ENCODE measurements at regions not wholly inside any gene's neighbourhood (a gene's known extent, or its start where the extent isn't known, plus 50 kb on each side); places are given as distances from the start of the nearest gene placed in this dataset.

- no peak for DNase-seq (ENCODE audit: low read depth in 2 of 2)
Observed at GRCh38 chr2:172328103-172328841, 99.1 kb upstream of the ITGA6 start.

GRCh38 chr2:172329416-172329773, 98.0 kb upstream of the ITGA6 start:
- DNase-seq (ENCODE audit: low read depth in 2 of 2) = no peak

DNA sequence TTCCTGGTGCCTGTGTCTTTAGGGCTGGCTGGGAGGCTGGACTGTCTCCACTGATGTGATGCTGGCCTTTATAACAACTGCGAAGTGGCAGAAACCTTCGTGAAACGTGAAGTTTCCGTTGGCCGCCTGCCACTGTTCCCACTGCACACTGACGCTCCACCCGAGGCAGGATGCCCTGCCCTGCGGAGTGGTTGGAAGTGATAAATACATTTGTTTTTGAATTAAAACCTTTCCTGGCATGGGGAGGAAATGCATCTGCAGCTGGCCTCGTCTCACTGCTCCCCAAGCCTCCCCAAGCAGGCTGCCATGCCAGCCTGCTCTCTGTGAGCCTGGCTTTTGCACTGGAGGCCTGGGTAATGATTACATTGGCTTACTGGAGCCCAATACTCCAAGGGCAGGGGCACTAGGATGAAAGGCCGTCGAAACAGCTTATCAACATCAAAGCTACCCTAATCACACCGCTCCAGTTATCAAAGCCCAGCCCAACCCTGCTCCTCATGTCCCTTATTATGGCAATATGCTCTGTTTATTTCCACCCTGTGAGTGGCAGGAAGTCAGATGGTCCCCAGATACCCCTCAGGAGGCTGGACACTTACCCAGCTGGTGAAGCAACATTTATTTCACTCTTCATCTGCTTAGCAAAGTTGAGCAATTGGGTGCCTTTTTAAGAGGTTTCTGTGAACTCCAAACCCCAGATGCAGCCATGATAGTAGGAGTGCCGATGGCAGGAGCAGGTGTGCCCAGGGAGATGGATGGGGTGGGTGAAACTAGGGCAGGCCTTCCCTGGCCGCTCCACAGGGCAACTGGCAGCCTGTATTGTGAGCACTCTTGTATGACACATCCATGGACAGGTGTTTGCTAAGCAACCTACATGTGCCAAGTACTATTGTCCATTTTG, 97.4 kb upstream of the ITGA6 start:
- DNase-seq (ENCODE audit: low read depth in 2 of 2) = no peak

- no peak for DNase-seq (ENCODE audit: low read depth in 2 of 2)
Observed at GRCh38 chr2:172332507-172332906, 94.9 kb upstream of the ITGA6 start.

DNA sequence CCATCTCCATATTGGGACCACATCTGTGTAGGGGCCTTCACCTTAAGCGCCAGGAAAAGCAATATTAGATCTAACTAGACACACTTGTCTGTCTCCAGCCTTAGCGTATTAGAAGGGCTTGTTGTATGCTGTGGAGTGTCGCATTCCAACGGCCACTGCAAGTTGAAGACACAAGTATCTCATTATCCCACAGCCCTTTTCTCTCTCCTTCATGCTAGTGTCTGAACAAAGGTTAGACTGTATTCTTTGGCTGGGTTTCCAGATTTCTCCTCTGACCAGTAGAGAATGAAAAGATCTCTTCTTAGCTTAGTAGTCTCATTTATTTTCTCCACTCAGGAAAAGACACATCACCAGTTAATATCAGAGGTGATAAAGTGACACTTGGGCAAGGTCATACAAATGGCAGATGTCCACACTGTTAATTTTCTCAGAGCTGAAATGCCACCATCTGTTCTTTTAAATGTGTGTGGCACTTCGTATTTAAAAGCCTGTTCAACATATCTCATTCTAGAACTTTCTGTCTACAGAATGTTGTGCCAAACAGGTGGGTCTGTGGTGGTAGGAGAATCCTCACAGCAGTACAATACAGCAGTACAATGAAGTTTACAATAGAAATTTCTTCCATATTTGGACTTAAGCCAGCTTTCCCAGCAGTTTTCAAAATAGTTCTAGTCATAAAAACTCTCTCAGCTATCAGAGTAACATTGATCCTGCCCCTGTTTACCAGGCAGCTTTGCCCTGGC, 94.0 kb upstream of the ITGA6 start:
- DNase-seq (ENCODE audit: low read depth in 2 of 2) = no peak

DNA sequence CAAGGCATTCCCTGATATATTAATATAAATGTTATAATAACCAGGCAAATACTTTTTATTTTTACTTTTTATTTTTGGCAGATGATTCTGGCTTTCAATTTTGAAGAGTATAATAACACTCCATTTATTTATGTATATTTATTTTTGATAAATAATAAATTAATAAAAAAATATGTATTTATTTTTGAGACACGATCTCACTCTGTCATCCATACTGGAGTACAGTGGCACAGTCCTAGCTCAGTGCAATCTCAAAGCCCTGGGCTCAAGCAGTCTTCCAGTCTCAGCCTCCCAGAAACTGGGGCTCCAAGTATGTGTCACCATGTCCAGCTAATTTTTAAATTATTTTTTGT, 93.4 kb upstream of the ITGA6 start:
- no peak for DNase-seq (ENCODE audit: low read depth in 2 of 2)

- no peak for DNase-seq (ENCODE audit: low read depth in 2 of 2)
Observed at GRCh38 chr2:172334988-172335387, 92.4 kb upstream of the ITGA6 start.

DNA sequence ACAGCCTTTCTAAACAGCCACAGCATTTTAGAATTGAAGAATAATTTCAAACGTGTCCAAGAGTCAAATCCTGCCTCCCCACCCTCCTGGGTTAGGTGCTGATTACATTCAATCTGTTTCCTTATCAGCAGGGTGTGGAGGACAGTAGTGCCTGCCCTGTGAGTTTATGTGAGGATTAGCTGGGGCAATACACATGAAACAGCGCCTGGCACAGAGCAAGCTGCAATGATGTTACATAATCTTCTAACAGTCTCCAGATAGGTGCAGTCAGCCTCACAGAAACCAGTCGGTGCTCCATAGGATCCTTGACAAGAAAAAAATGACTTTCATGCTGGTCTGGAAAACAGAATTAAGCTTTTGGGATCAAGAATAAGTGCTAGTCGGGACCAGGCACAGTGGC, 91.7 kb upstream of the ITGA6 start:
- no peak for DNase-seq (ENCODE audit: low read depth in 2 of 2)

GRCh38 chr2:172336681-172337080, 90.7 kb upstream of the ITGA6 start:
- no peak for DNase-seq (ENCODE audit: low read depth in 2 of 2)

DNA sequence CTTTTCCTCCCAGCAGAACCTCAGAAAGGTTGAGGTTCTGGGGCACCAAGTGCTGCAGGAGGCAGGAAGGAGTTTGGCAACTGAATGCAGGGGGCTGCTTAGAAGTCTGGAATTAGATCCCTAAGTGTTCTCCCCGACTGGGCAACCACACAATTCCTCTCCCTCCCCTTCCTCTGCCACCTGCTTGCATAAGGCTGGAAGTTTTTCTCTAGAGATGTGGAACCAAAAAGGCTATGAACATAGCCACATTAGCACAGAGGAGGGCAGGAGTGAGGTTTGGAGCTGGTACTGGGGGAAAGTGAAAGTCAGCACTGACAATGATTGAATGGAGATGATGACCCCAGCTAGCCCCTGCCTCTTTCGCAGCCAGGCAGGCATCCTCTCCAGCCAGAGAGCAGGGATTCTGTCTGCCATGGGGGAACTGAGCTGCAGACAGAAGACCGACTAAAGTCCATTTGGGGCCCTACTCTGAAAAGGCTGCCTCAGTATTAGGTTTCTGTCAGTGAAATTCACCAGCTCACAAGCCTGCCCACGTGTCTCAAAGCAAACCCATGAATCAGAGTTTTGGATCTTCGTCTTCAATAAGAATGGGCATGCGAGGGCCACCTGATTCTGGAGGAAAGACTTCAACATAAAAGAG, 87.9 kb upstream of the ITGA6 start:
- no peak for DNase-seq (ENCODE audit: low read depth in 2 of 2)

DNA sequence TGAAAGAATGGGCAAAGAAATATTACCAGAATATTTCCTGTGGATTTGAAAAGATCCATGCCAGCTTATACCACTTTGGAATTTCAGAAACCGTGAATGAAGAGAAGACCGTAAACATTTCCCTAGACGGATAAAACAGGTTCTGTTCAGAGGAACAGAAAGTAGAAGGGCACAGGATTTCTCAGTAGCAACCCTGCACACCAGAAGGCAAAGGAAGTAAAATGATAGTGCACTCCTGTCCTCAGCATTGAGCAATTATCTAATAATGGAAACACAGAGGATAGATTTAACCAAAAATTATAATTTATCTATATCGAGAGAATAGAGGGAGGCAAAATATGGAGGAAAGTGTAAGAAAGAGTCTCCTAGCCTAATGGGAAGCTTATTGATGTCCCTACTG, 87.0 kb upstream of the ITGA6 start:
- no peak for DNase-seq (ENCODE audit: low read depth in 2 of 2)

DNA sequence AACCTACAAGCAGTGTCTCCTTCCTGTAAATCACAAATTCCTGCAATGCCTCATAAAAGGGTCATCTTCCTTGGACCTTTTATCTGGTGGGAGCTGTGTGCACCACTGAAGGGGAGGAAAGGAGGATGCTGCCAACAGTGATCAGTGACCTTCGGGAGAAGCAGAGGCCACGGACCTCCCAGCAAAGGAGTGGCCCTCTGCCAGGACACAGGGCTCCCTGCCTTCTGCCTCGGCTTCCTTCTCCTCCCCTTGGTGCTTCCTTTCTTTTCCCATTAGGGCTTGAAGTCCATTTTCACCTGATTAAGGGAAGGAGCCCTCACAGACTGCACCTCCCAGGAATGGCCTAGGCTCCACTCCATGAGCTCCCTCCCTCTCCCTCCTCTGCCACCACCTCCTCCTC, 85.3 kb upstream of the ITGA6 start:
- DNase-seq (ENCODE audit: low read depth in 2 of 2) = no peak

- DNase-seq (ENCODE audit: low read depth in 2 of 2) = no peak
Observed at GRCh38 chr2:172342611-172343010, 84.8 kb upstream of the ITGA6 start.

GRCh38 chr2:172344159-172344558, 83.2 kb upstream of the ITGA6 start:
- no peak for DNase-seq (ENCODE audit: low read depth in 2 of 2)

DNA sequence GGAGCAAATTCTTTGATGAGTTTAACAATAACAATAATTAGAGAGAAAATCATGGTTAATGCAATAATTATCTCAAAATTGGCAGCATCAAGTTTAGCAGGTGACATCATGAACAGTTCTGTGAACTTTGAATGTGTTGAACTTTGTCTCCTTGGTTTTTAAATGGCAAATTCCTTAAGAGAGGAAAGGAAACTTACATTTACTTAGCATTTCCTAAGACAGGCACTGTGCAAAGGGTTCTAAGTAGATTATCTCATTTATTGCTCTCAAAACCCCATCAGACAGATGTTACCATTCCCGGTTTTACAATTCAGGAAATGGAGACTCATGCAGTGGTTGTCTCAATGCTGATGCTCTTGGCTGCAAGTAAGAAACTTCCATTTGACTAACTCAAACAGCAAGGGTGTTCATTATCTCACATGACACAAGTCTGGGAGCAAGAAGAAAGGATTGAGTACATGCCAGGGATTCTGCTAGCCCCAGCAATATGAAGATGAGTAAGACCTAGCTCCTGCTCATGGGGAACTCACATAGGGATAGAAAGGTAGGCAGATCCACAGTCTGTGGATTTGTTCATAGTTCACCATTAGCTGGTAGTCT, 81.3 kb upstream of the ITGA6 start:
- no peak for DNase-seq (ENCODE audit: low read depth in 2 of 2)

DNA sequence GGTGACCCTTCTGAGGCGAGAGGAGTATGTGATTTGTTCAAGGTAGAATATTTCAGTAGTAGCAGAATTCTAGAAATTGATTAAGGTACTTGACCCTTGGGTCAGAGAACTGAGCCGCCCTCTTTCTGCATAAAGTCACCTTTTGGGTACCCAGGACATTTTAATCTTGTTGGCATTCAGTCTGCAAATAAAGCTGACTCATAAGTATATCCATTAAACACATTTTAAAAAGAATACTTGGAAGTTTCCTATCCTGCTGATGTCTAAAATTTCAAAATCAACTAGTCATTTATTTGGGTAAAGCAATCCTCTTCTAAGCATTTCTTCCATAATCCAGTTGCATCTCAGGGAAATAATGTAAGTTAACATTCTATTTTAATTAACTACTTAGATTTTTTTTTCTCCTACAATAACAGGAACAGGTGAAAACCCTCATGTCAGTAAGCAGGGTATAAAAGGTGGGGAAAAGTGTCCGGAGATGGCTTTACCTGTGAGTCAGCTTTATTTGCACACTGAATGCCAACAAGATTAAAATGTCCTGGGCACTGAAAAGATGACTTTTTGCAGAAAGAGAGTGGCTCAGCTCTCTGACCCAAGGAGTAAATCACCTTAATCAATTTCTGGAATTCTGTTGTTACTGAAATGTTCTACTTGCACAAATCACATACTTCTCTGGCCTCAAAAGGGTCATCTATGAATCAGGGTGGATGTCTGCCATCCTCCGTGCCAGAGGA, 78.7 kb upstream of the ITGA6 start:
- DNase-seq (ENCODE audit: low read depth in 2 of 2) = no peak

DNA sequence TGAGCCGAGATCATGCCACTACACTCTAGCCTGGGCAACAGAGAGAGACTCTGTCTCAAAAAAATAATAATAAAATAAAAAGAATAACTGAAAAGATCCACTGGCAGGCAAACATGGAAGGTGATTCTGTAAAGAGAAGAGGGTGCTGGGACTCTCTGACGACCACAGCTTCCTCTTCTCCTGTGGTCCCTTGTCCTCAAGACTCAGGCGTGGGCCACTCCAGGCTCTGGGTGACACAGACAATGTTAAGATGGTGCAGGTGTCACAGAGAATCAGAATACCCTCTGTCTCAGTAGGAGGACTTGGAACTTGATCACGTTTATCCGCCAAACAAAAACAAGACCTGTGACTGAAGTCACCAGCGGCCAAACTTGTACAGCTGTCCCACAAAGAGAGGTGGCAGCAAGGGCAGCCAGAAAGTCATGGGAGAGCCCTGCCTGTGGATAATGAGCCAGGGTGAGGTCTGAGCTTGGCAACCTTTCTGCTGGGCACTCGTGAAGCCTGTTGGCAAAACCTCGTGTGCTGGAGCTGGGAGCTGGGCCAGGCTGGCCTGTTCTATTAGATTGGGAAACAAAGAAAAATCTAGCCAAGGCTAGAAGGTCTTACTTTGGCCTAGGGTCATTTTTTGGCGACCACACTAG, 76.4 kb upstream of the ITGA6 start:
- no peak for DNase-seq (ENCODE audit: low read depth in 2 of 2)

- no peak for DNase-seq (ENCODE audit: low read depth in 2 of 2)
Observed at GRCh38 chr2:172351586-172351985, 75.8 kb upstream of the ITGA6 start.

DNA sequence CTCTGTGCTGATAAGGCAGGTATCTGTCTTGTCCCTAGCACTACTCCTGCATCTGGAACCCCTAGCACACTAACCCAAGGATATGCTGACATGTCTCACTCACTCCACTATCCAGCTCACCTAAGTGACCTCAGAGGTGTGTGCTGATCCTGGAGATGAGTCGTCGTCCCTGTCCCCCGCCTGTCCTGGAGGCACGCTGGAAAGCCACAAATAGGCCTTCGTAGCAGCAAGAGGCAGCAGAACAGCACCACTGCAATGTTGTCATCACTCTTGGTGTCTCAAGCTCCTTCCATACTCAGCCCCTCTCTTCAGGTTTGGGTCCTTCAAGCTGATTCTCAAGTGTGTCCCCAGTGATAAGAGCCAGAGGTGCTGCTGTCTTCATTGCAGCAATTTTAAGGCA, 73.0 kb upstream of the ITGA6 start:
- no peak for DNase-seq (ENCODE audit: low read depth in 2 of 2)

DNA sequence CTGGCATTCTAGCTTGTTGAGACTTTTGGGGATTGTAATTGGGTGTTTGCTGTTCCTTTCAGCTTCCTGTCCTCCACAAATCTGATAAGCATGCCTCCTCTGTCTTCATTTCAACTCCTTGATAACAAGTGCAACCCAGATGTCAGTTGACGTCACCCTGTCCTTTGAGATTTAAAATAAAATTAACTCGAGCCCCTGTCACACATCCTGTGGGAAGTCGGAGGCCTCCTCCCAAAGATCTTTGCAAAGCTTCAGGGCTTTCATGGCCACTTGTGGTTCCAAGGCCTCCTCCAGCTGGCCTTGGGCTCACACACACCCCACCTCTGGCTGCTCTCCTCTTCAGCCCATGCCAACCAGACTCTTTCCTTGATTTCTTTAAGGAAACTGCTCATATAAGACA, 69.9 kb upstream of the ITGA6 start:
- DNase-seq (ENCODE audit: low read depth in 2 of 2) = no peak

Data from activated CD4-positive, alpha-beta T cell treated with anti-CD3 and anti-CD28 coated beads for 24 hours (primary cell).